ENCODE measurements at regions not wholly inside any gene's neighbourhood (a gene's known extent, or its start where the extent isn't known, plus 50 kb on each side); places are given as distances from the start of the nearest gene placed in this dataset.

DNA sequence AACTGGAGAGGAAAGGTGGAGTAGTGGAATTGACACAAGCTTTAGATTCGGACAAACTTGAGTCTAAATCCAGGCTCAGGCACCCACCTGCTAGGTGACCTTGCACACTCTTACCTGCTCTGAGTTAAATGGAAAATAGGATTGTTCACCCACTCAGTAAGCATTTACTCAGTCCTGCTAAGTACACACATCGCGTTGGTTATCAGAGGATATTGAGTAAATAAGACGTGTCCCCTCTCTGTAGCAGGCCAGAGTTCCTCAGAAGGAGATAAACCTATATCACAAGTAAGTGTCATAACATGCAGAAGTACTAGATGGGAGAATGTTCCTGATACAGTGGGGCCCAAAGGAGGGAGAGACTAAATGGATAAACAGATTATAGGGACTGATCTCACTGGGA is 117.7 kb downstream of the SMIM20 start:
- Histone ChIP-seq H3K4me1 (no peaks in the 10 kb centered on the region), H3K4me2 (no peak overlapping the region), H3K9me3 (no peaks in the 10 kb centered on the region), H3K4me3 (no peak overlapping the region), H3K27ac (no peak overlapping the region)
- no peak for TF ChIP-seq USF2 (IDR thresholded peaks at IDR 0.05)
- no peak for TF ChIP-seq RCOR1 (IDR thresholded peaks at IDR 0.05; ENCODE audit: low read depth, low read length)
- no peak for TF ChIP-seq KDM1A (IDR thresholded peaks at IDR 0.05; ENCODE audit: low read depth)
- no peak for TF ChIP-seq HMGXB4 (CRISPR knock-in tag; IDR thresholded peaks at IDR 0.05; ENCODE audit: borderline replicate concordance)
- TF ChIP-seq ZFP36 (IDR thresholded peaks at IDR 0.05; ENCODE audit: borderline replicate concordance, partially characterized antibody) = no peak
- TF ChIP-seq RARB (CRISPR knock-in tag; IDR thresholded peaks at IDR 0.05) = no peak
- TF ChIP-seq EHF (CRISPR knock-in tag; IDR thresholded peaks at IDR 0.05) = no peak
- no peak for TF ChIP-seq HDAC2 (IDR thresholded peaks at IDR 0.05)
- TF ChIP-seq, protein P1, sequence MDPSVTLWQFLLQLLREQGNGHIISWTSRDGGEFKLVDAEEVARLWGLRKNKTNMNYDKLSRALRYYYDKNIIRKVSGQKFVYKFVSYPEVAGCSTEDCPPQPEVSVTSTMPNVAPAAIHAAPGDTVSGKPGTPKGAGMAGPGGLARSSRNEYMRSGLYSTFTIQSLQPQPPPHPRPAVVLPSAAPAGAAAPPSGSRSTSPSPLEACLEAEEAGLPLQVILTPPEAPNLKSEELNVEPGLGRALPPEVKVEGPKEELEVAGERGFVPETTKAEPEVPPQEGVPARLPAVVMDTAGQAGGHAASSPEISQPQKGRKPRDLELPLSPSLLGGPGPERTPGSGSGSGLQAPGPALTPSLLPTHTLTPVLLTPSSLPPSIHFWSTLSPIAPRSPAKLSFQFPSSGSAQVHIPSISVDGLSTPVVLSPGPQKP (IDR thresholded peaks at IDR 0.05; ENCODE audit: low read depth, low read length) = no peak
- TF ChIP-seq REST (IDR thresholded peaks at IDR 0.05) = no peak
- TF ChIP-seq TP53 (CRISPR knock-in tag; IDR thresholded peaks at IDR 0.05) = no peak
- TF ChIP-seq PHF8 (IDR thresholded peaks at IDR 0.05; ENCODE audit: borderline replicate concordance, low read depth) = no peak
- no peak for TF ChIP-seq HOXB13 (CRISPR knock-in tag; IDR thresholded peaks at IDR 0.05; ENCODE audit: low read depth)
- TF ChIP-seq FOXS1 (CRISPR knock-in tag; IDR thresholded peaks at IDR 0.05) = no peak
- CTCF ChIA-PET = interaction anchor here (0.6 kb wide), 1 partner anchor 351 kb away, joined by 4 read pairs; no protein-coding TSS in a partner anchor
- ATAC-seq (no peak), DNase-seq (ENCODE audit: low read depth in 1 of 2, low spot score in 1 of 2) (no peak), FAIRE-seq (no peak)
- POLR2A ChIA-PET = no interaction called here
- 63% methylated on average over 4 of the region's 4 CpGs for WGBS (ENCODE audit: missing lambda C conversion rate)

DNA sequence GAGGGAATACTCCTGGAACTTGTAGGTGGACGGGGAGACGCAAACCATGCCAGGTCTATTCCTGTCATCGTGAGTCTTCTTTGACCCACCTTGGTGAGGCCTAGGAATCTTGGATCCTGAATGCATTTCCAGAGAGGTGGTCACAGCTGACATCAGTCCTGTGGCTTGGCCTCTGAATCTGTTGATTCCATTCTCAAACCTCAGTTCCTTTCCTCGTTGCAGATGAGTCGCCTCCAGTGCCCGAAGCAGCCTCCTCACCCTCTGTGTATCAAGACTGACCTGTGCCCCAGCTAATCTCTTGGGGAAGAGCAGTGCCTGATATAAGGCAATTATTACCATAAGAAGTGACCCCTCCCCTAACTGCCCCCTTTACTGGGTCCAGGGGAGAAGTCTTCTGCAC is 118.1 kb downstream of the SMIM20 start:
- no peak overlapping the region for H3K27ac ChIP-seq

More for the DNA sequence above, 118.1 kb downstream of the SMIM20 start:
- FAIRE-seq (no peak), DNase-seq (ENCODE audit: low read depth in 1 of 2, low spot score in 1 of 2) (no peak), ATAC-seq (no peak)
- Histone ChIP-seq H3K9me3 (no peaks in the 10 kb centered on the region), H3K4me1 (no peaks in the 10 kb centered on the region), H3K4me3 (no peak overlapping the region), H3K4me2 (no peak overlapping the region)
- ChIA-PET CTCF (no interaction called here), POLR2A (no interaction called here)
- 62% methylated on average over 6 of the region's 6 CpGs for WGBS (ENCODE audit: missing lambda C conversion rate)
- TF ChIP-seq HOXA7 (CRISPR knock-in tag; IDR thresholded peaks at IDR 0.05) (no peak), RNF2 (IDR thresholded peaks at IDR 0.05; ENCODE audit: borderline replicate concordance, low read depth) (no peak)
